Neural cell (in vitro differentiated cells): ENCODE measurements at regions not wholly inside any gene's neighbourhood (a gene's known extent, or its start where the extent isn't known, plus 50 kb on each side); places are given as distances from the start of the nearest gene placed in this dataset.

ENCODE experiments used
- H2AFZ ChIP-seq: fragments of 200-600, 300-800 bp; sonication (generic), shearing (Covaris generic); 2 replicates; pipeline ENCODE4 v1.6.0; 2014; ENCODE audit warnings: low read depth, mild to moderate bottlenecking, antibody characterized with exemption, low read length, moderate library complexity
- H3F3A ChIP-seq: fragments of 200-600 bp; shearing (Covaris generic); 2 replicates; pipeline ENCODE4 v1.6.1; 2016; ENCODE audit warnings: mild to moderate bottlenecking, moderate library complexity, mixed read lengths, antibody characterized with exemption, low read length; ENCODE audit not compliant: insufficient read depth, poor library complexity, severe bottlenecking
- H3K27ac ChIP-seq: fragments of 200-600, 300-800 bp; sonication (generic), shearing (Covaris generic); 2 replicates; pipeline ENCODE4 v1.5.1; 2014; ENCODE audit warnings: mild to moderate bottlenecking, low read length, moderate library complexity
- H3K27me3 ChIP-seq: fragments of 300-800, 200-600 bp; sonication (generic), shearing (Covaris generic); 2 replicates; pipeline ENCODE4 v1.6.0; 2014; ENCODE audit warnings: mild to moderate bottlenecking, low read depth, low read length, moderate library complexity; ENCODE audit not compliant: insufficient read depth
- H3K36me3 ChIP-seq: fragments of 300-800, 200-600 bp; sonication (generic), shearing (Covaris generic); 2 replicates; pipeline ENCODE4 v1.5.1; 2014; ENCODE audit warnings: mild to moderate bottlenecking, antibody characterized with exemption, low read length, moderate library complexity; ENCODE audit not compliant: insufficient read depth
- H3K4me2 ChIP-seq: fragments of 300-800, 200-600 bp; sonication (generic), shearing (Covaris generic); 2 replicates; pipeline ENCODE4 v1.6.0; 2014; ENCODE audit warnings: mild to moderate bottlenecking, low read length
- H3K4me3 ChIP-seq: fragments of 300-800, 200-600 bp; sonication (generic), shearing (Covaris generic); 2 replicates; pipeline ENCODE4 v1.5.1; 2014; ENCODE audit warnings: mild to moderate bottlenecking, low read length, moderate library complexity
- H3K79me2 ChIP-seq: fragments of 200-600 bp; shearing (Covaris generic); replicated peaks from 2 replicates; pipeline ENCODE4 v1.6.0; 2014; ENCODE audit warnings: mild to moderate bottlenecking, low read length, moderate library complexity; ENCODE audit not compliant: insufficient read depth
- H3K9ac ChIP-seq: fragments of 300-800, 200-600 bp; sonication (generic), shearing (Covaris generic); 2 replicates; pipeline ENCODE4 v1.6.1; 2016; ENCODE audit warnings: mild to moderate bottlenecking, low read length, mixed read lengths
- H3K9me2 ChIP-seq: fragments of 200-600 bp; shearing (Covaris generic); 2 replicates; pipeline ENCODE4 v1.6.1; 2016; ENCODE audit warnings: mild to moderate bottlenecking, low read length, mixed read lengths; ENCODE audit not compliant: insufficient read depth
- H3K9me3 ChIP-seq: fragments of 200-600, 300-800 bp; sonication (generic), shearing (Covaris generic); 2 replicates; pipeline ENCODE4 v1.6.1; 2016; ENCODE audit warnings: mild to moderate bottlenecking, mixed run types, low read length, moderate library complexity, mixed read lengths
- H4K20me1 ChIP-seq: fragments of 200-600 bp; shearing (Covaris generic); 2 replicates; pipeline ENCODE4 v1.6.1; 2016; ENCODE audit warnings: mild to moderate bottlenecking, mixed run types; ENCODE audit not compliant: insufficient read depth
- EP300 ChIP-seq: fragments of 450-650 bp; conservative IDR thresholded peaks from 2 replicates; pipeline ENCODE4 v1.6.1; 2014; ENCODE audit warnings: antibody characterized with exemption, mild to moderate bottlenecking, moderate library complexity; ENCODE audit not compliant: poor library complexity, severe bottlenecking
- EZH2 ChIP-seq: fragments of 200-600, 300-800 bp; shearing (Covaris generic), sonication (generic); IDR thresholded peaks from 2 replicates; pipeline ENCODE4 v1.6.1; 2014; ENCODE audit warnings: antibody characterized with exemption, low read length, borderline replicate concordance, mild to moderate bottlenecking; ENCODE audit not compliant: insufficient read depth, poor library complexity, severe bottlenecking
- MXI1 ChIP-seq: fragments of 450-650 bp; conservative IDR thresholded peaks from 2 replicates; pipeline ENCODE4 v1.6.1; 2014; ENCODE audit warnings: antibody characterized with exemption, mild to moderate bottlenecking; ENCODE audit not compliant: poor library complexity, severe bottlenecking
- POLR2AphosphoS5 ChIP-seq: IDR thresholded peaks from 2 replicates; pipeline ENCODE4 v1.6.1; 2012
- RAD21 ChIP-seq: fragments of 450-650 bp; conservative IDR thresholded peaks from 2 replicates; pipeline ENCODE4 v1.6.1; 2014; ENCODE audit warnings: antibody characterized with exemption, mild to moderate bottlenecking, moderate library complexity
- SMC3 ChIP-seq: fragments of 450-650 bp; conservative IDR thresholded peaks from 2 replicates; pipeline ENCODE4 v1.6.1; 2014; ENCODE audit warnings: antibody characterized with exemption, mild to moderate bottlenecking, moderate library complexity; ENCODE audit not compliant: poor library complexity
- TAF1 ChIP-seq: IDR thresholded peaks from 2 replicates; pipeline ENCODE4 v1.6.1; 2012; ENCODE audit warnings: low read depth
- TF ChIP-seq, protein P1 (sequence below): fragments of 450-650 bp; IDR thresholded peaks from 2 replicates; pipeline ENCODE4 v1.5.1; 2014; ENCODE audit warnings: antibody characterized with exemption, mild to moderate bottlenecking, moderate library complexity; ENCODE audit not compliant: poor library complexity, severe bottlenecking
- TF ChIP-seq, protein P2 (sequence below): IDR thresholded peaks from 2 replicates; pipeline ENCODE4 v1.6.1; 2012; ENCODE audit warnings: borderline replicate concordance

DNA sequence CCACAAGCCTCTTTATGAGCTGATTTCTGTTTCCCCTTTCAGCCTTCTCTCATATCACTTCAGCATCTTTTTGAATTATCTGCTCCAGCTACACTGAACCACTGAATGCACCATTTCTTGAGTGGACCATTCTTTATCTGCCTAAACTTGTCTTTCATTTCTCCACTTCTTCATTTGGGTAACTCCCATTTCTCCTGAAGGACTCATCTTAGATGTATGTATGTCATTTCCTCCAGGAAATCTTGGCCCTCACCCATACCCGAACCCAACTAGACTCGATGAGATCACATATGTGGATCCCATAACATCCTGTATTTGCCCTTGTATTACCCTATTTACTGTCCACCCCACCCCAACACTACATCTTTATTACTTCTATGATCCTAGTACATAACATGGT lies 249.8 kb downstream of the KIF4B start:
- H3K79me2 ChIP-seq = no peaks in the 10 kb centered on the region
- no peak overlapping the region for H3K27ac ChIP-seq
- H3K9me3 ChIP-seq = no peaks in the 10 kb centered on the region
- no peak overlapping the region for H3K4me2 ChIP-seq
- no peaks in the 10 kb centered on the region for H4K20me1 ChIP-seq
- H3K36me3 ChIP-seq = no peaks in the 10 kb centered on the region
- TF ChIP-seq EP300 (no peak), TAF1 (no peak), RAD21 (no peak), POLR2AphosphoS5 (no peak), SMC3 (no peak), MXI1 (no peak), EZH2 (no peak)
- TF ChIP-seq, protein P1, sequence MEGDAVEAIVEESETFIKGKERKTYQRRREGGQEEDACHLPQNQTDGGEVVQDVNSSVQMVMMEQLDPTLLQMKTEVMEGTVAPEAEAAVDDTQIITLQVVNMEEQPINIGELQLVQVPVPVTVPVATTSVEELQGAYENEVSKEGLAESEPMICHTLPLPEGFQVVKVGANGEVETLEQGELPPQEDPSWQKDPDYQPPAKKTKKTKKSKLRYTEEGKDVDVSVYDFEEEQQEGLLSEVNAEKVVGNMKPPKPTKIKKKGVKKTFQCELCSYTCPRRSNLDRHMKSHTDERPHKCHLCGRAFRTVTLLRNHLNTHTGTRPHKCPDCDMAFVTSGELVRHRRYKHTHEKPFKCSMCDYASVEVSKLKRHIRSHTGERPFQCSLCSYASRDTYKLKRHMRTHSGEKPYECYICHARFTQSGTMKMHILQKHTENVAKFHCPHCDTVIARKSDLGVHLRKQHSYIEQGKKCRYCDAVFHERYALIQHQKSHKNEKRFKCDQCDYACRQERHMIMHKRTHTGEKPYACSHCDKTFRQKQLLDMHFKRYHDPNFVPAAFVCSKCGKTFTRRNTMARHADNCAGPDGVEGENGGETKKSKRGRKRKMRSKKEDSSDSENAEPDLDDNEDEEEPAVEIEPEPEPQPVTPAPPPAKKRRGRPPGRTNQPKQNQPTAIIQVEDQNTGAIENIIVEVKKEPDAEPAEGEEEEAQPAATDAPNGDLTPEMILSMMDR = no peak
- TF ChIP-seq, protein P2, sequence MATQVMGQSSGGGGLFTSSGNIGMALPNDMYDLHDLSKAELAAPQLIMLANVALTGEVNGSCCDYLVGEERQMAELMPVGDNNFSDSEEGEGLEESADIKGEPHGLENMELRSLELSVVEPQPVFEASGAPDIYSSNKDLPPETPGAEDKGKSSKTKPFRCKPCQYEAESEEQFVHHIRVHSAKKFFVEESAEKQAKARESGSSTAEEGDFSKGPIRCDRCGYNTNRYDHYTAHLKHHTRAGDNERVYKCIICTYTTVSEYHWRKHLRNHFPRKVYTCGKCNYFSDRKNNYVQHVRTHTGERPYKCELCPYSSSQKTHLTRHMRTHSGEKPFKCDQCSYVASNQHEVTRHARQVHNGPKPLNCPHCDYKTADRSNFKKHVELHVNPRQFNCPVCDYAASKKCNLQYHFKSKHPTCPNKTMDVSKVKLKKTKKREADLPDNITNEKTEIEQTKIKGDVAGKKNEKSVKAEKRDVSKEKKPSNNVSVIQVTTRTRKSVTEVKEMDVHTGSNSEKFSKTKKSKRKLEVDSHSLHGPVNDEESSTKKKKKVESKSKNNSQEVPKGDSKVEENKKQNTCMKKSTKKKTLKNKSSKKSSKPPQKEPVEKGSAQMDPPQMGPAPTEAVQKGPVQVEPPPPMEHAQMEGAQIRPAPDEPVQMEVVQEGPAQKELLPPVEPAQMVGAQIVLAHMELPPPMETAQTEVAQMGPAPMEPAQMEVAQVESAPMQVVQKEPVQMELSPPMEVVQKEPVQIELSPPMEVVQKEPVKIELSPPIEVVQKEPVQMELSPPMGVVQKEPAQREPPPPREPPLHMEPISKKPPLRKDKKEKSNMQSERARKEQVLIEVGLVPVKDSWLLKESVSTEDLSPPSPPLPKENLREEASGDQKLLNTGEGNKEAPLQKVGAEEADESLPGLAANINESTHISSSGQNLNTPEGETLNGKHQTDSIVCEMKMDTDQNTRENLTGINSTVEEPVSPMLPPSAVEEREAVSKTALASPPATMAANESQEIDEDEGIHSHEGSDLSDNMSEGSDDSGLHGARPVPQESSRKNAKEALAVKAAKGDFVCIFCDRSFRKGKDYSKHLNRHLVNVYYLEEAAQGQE = no peak
- H3K27me3 ChIP-seq = no peaks in the 10 kb centered on the region
- H3K9ac ChIP-seq = no peak overlapping the region
- H3K4me3 ChIP-seq = no peak overlapping the region
- H3K9me2 ChIP-seq = no peaks in the 10 kb centered on the region
- no peak overlapping the region for H2AFZ ChIP-seq
- no peaks in the 10 kb centered on the region for H3F3A ChIP-seq

- H3F3A ChIP-seq = no peaks in the 10 kb centered on the region
- no peaks in the 10 kb centered on the region for H3K27me3 ChIP-seq
- H3K36me3 ChIP-seq = no peaks in the 10 kb centered on the region
- H3K9ac ChIP-seq = no peak overlapping the region
- no peak overlapping the region for H3K27ac ChIP-seq
- H3K4me3 ChIP-seq = no peak overlapping the region
- no peaks in the 10 kb centered on the region for H3K9me3 ChIP-seq
- H2AFZ ChIP-seq = no peak overlapping the region
- H3K9me2 ChIP-seq = no peaks in the 10 kb centered on the region
- H3K79me2 ChIP-seq = no peaks in the 10 kb centered on the region
- H4K20me1 ChIP-seq = no peaks in the 10 kb centered on the region
- H3K4me2 ChIP-seq = no peak overlapping the region
- TF ChIP-seq RAD21 = no peak
- no peak for TF ChIP-seq SMC3
- TF ChIP-seq, protein P1 = no peak
- no peak for TF ChIP-seq EP300
These were observed 251.3 kb downstream of the KIF4B start for GRCh38 chr5:155264809-155265208.
